ENCODE measurements at regions not wholly inside any gene's neighbourhood (a gene's known extent, or its start where the extent isn't known, plus 50 kb on each side); places are given as distances from the start of the nearest gene placed in this dataset.

GRCh38 chr1:82598337-82598736 lies 797.6 kb downstream of the ADGRL2 start:
- no peak for DNase-seq

- DNase-seq, result no peak
Observed at GRCh38 chr1:82597649-82598048, 796.9 kb downstream of the ADGRL2 start.

DNA sequence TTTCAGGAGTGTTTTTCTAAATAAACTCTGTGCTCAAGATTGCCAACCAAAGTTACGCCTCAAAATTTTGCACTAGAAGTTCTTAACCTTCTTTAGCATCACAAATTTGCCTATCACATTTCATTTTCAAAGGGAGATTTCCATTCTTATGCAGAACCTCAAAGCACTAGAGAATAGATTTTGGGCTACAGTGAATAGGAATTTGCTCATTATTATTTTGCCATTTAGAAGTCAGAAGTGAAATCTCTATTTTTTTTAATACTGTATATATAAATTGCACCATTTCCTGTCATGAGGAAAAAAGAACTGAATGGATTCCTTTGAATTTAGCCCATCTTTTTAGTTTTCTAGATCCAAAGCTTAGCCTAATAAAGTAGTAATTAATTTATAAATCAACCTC lies 796.4 kb downstream of the ADGRL2 start:
- no peak for DNase-seq

DNA sequence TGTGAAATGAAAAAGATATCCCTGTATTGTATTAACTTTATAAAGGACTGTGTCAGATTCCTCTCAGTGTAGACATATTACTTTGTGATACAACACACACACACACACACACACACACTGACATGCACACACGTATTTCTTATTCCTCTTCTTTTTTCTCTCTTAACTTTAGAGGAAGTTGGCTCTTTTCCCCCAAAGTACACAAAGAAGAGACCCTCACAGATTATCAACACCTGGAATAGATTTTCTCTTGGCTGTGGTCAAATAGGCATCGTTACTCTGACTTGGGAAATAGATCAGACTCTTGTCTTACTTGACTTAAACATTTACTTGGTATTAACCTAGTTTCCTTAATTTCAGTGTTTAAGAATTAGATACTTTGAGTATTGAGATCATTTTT lies 792.8 kb downstream of the ADGRL2 start:
- no peak for DNase-seq

DNA sequence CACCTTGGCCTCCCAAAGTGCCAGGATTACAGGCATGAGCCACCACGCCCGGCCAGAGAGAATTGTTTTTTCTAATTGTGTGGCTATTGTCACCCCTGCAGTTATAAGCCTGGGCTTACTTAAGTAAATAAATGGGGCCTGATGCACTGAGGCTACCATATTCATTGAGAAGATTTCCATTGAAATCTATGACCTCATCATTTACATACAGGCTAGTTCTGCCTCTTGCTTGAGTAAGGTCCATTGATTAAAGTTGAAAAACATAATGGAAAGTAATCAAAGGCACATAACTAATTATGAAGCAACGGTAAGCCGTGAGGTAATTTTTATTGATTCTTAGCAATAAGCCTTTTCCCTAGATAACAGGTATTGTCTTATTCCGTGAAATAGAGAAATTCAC lies 788.9 kb downstream of the ADGRL2 start:
- DNase-seq, result no peak

DNA sequence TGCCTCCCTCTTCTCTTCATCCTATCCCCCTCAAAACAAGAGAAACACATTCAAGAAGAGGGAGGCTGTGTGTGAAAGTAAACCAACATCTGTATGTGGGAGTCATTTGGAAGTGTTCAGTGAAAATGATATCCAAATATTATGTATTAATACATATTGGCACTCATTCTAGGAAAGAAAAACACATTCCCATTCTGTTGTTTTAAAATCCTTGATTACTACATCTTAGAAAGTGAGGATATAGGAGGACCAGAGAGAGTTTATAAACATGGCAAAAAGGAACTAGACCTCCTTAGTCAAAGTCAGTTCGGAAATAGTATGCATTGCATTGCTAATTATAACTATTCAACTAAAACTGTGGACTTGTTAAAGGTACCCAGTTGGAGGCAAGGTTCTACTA lies 786.6 kb downstream of the ADGRL2 start:
- DNase-seq, result no peak

GRCh38 chr1:82586473-82586872 lies 785.7 kb downstream of the ADGRL2 start:
- no peak for DNase-seq

GRCh38 chr1:82582347-82582746 lies 781.6 kb downstream of the ADGRL2 start:
- DNase-seq, result no peak

DNA sequence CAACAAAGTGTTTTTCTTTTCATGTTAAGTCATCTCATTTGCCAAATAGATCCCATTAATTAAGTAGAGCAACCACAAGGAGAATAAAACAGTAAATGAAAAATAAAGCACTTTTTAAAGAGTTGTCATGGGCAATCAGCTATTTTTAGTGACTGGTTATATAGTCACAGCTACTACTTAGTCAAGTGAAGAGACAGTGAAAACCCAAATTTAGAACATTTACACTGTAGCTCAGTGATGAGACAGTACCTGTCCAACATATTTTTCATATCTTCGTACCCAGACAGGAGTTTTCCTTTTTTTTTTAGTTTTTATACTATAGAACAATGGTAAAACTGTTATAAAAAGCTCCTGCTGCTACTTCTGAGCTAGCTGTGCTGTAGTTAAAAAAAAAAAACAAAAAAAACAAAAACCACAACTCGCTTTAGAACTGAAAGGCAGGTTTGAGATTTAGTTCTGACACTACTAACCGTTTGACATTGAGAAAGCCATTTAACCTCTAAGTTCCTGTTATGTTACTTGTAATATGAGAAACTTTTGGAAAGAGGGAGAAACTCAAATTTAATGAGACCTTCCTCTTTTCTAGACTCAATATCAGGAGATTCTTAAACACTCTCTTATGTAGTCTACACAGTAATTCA lies 777.5 kb downstream of the ADGRL2 start:
- DNase-seq, result no peak

- no peak for DNase-seq
Observed at GRCh38 chr1:82567348-82567747, 766.6 kb downstream of the ADGRL2 start.

- DNase-seq, result no peak
Observed at GRCh38 chr1:82565546-82565945, 764.8 kb downstream of the ADGRL2 start.

- DNase-seq, result no peak
Observed at GRCh38 chr1:82565146-82565545, 764.4 kb downstream of the ADGRL2 start.

DNA sequence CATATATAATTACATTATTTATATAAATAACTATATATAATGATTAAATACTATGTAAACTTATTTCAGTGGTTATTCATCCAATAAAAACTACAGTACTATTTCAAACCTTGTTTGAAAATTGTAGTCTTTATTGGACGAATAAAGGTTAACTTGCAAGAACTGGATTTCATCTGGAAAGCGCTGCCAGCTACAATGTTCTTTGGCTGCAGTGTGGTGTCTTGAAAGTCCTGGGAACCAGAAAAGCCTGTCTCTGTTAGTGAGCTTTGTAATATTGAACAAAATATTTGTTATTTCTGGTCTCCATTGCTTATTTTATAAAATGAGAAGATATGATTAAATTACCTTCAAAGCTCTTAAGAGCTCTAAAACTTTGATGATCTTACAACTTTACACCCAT lies 763.6 kb downstream of the ADGRL2 start:
- DNase-seq, result no peak

DNA sequence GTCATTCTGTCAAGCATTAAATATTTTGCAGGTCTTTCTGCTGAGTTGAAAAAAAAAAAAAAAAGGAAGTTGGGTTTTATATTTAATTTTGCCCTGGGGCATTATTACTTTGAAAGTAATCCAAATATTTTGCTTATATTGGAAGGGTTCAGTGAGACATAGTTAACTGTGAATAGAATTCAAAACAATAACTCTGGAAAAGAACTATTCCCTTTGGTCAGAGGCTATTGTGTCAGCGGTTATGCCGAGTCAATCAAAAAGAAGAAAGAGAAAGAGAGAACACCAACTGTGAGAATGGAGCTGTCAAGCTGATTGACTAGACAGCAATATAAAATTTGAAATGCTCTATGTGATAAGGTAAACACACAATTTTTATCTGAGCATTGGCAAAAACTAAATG lies 761.7 kb downstream of the ADGRL2 start:
- no peak for DNase-seq

DNA sequence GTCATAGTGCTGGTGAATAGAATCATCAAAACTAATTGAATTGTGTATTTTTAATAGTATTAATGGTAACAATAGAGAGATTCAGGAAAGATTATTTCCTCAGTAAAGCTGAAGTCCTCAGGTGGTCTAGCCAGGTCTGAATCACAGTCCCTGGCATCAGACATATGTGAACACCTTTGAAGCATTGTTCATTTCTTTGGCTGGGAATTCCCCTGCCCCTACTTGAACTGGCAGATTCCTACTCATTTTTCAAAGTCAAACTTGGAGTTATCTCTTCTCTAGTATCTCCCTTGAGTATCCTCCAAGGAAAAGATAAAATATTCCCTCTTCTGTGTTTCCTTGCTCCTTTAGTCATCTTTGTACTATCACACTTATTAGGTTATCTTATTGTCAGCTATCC lies 759.8 kb downstream of the ADGRL2 start:
- DNase-seq, result no peak

GRCh38 chr1:82555501-82555900 lies 754.8 kb downstream of the ADGRL2 start:
- no peak for DNase-seq

DNA sequence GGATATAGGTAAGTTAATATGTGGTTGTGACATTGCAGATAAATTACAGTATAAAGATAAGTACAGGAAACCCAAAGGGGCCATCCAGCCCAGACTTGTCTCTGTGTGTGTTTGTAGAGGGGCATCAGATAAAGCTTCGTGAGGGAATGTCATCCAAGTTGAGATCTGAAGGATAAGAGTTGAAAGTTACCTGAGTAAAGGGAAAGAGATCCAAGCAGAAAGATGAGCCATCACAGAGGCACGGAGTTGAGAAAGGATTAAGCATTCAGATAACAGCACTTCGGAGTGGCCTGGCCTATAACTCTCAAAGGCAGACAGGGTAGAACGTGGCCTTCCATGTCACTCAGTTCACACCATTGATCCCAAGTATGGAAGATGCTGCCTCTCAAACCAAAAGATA lies 749.1 kb downstream of the ADGRL2 start:
- no peak for DNase-seq

DNA sequence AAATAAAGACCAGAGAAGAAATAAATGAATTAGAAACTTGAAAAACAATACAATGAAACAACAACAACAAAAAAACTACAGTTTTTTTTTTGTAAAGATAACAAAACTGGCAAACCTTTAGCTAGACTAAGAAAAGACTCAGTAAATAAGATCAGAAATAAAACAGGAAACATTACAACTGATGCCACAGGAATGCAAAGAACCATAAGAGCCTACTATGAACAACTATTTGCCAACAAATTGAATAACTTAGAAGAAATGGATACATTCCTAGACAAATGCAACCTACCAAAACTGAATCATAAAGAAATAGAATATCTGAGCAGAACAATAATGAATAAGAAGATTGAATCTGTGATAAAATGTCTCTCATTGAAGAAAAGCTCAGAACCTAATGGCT lies 742.0 kb downstream of the ADGRL2 start:
- no peak for DNase-seq

GRCh38 chr1:82542141-82542540 lies 741.4 kb downstream of the ADGRL2 start:
- no peak for DNase-seq

DNA sequence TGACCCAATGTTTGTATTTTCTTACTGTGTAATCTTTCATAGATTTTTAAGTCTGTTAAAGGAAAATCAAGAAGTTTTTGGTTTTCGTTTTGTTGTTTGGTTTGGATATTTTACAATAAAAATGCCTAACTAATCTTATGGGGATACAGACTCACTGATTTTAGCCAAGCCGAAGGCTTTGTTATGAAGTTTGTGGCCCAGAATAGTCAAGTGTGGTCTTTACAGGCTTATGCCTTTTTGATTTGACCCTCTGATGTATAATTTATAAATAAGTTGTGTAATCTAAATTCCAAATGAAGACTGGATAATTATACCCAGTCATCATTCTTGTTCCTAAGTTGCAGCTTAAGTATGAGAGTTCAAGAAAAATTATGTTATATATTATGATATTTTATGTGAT lies 739.3 kb downstream of the ADGRL2 start:
- no peak for DNase-seq

GRCh38 chr1:82538876-82539275 lies 738.1 kb downstream of the ADGRL2 start:
- DNase-seq, result no peak

DNA sequence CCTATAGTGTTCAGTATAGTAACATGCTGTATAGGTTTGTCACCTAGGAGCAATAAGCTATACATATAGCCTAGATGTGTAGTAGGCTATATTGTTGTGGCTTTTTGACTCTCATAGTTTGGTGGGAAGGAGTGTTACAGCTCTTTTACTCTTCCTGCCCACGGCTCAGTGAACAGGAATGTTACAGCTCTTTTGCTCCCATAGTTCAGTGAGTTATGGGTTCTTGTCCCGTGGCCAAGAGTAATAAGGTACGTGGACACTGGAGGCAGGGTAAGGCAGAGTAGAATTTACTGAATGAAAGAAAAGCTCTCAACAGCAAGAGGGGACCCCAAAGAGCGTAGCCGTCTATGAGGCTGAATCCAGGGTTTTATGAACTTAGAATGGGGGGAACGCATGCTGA lies 734.3 kb downstream of the ADGRL2 start:
- DNase-seq, result no peak

DNA sequence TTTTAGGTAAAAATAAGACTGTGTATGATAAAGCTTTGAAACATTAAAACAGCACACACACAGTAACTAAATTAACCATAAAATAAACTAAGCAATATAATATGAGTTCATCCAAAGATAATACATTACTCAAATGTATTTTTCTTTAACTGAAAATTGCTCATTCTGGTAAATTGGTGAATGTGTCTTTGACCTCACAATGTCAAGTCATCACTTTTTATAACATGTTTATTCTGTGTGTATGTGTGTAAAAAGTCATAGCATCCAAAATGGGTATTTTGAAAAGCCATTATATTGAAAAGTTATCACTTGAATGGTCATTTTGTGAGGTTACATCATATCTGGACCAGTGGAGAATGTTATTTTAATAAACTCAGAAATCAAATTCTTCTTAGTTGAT lies 724.6 kb downstream of the ADGRL2 start:
- DNase-seq, result no peak

- DNase-seq, result no peak
Observed at GRCh38 chr1:82520611-82521010, 719.9 kb downstream of the ADGRL2 start.

DNA sequence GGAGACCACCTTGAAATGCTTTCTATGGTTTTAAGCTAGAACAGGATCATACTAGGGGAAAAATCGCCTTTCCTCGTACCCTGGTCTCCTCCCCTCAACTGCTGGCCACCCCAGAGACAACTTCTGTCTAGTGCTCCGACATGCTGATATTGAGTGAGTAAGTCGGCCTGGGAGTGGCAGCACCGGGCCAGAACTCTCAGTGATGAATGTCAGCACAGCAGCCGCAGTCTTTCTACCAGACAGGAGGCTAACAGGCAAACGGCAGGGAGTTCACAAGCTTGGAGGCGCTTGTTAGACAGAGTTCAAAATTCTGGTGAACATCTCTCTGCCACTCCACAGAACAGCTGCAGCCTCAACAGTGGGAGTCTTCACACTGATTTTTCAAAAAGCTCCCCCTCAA lies 716.9 kb downstream of the ADGRL2 start:
- no peak for DNase-seq

- DNase-seq, result no peak
Observed at GRCh38 chr1:82515650-82516049, 714.9 kb downstream of the ADGRL2 start.
